ENCODE measurements at regions not wholly inside any gene's neighbourhood (a gene's known extent, or its start where the extent isn't known, plus 50 kb on each side); places are given as distances from the start of the nearest gene placed in this dataset.
"Not testable (repeated sequence)": the region's sequence is repeated elsewhere in the genome, so short reads cannot be mapped to it uniquely, and the experiment has no call there.

GRCh38 chr17:51467336-51467735 is 207.0 kb downstream of the UTP18 start:
- no peak for DNase-seq
- in situ Hi-C loops (cut with HindIII; ENCODE audit: low pct_ligation_motif_present, low pct_unique_long_range_greater_than_20kb, low sequenced_read_pairs) = no loop called here

DNA sequence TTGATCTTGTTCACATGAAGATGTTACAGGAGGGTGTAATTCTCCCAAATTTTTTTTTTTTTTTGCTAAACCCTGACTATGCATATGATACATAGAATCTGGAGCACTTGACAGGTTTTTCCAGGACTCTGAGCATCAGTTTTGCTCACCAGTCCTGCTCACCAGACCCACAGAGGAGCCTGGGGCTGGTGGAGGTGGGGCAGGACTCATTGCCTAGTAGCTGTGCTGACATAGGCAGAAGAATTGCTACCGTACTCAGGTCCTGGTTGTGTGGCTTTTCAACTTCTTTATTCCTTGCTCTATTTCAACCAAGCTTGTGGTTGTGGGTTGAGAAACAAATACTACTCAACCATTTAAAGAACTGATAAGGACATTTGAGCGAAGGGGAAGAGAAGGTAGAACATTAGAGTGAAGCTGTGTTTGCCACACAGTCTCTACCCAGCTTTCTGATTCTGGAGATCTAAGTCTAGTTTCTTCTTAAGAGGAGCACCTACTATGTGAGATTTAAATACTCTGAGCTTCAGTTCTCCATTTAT is 212.4 kb downstream of the UTP18 start:
- DNase-seq = no peak
- in situ Hi-C loops (cut with HindIII; ENCODE audit: low pct_ligation_motif_present, low pct_unique_long_range_greater_than_20kb, low sequenced_read_pairs) = no loop called here

- in situ Hi-C loops (cut with HindIII; ENCODE audit: low pct_ligation_motif_present, low pct_unique_long_range_greater_than_20kb, low sequenced_read_pairs) = no loop called here
- no peak for DNase-seq
Observed at GRCh38 chr17:51474764-51475163, 214.4 kb downstream of the UTP18 start.

GRCh38 chr17:51475730-51476129 is 215.4 kb downstream of the UTP18 start:
- no peak for DNase-seq
- in situ Hi-C loops (cut with HindIII; ENCODE audit: low pct_ligation_motif_present, low pct_unique_long_range_greater_than_20kb, low sequenced_read_pairs) = no loop called here

DNA sequence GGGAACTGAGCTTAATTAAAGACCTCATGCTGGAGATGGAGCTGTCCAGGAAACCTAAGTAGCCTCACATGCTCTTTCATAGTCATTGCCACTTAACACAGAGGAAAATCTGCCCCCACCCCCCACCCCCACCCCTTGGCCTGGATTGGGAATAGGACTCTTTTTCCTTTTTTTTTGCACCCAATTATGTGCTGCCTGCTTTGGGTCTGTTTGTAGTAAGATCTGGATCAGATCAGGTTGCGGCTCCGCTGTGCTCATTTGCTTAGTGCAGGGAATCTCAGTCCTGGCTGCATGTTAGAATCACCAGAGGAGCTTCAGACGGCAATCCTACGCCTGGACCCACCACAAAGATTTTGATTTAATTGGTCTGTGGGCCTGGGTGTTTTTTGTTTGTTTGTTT is 219.0 kb downstream of the UTP18 start:
- no peak for DNase-seq
- in situ Hi-C loops (cut with HindIII; ENCODE audit: low pct_ligation_motif_present, low pct_unique_long_range_greater_than_20kb, low sequenced_read_pairs) = no loop called here

GRCh38 chr17:51481370-51481769 is 221.0 kb downstream of the UTP18 start:
- no peak for DNase-seq
- in situ Hi-C loops (cut with HindIII; ENCODE audit: low pct_ligation_motif_present, low pct_unique_long_range_greater_than_20kb, low sequenced_read_pairs) = no loop called here

GRCh38 chr17:51482248-51482647 is 221.9 kb downstream of the UTP18 start:
- DNase-seq; in situ Hi-C loops (cut with HindIII; ENCODE audit: low pct_ligation_motif_present, low pct_unique_long_range_greater_than_20kb, low sequenced_read_pairs): not testable (repeated sequence)

DNA sequence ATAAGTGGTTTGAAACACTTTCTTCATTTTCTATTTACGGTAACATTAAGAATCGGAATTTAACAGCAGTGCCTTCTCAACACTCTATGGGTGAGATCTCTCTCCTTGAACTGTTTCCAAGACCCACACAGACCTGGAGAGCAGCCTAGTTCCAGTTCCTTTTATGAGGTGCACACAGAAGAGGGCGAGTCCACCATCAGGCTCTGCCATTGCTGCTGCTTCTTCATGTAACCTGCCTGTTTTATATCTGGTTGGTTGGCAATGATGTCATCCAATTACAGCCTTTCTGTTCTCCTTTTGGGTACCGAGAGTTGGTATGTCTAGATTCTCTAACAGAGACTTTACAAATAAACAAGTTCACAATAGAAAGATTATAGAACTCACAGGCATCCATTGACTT is 225.7 kb downstream of the UTP18 start:
- DNase-seq = no peak
- in situ Hi-C loops (cut with HindIII; ENCODE audit: low pct_ligation_motif_present, low pct_unique_long_range_greater_than_20kb, low sequenced_read_pairs) = no loop called here

DNA sequence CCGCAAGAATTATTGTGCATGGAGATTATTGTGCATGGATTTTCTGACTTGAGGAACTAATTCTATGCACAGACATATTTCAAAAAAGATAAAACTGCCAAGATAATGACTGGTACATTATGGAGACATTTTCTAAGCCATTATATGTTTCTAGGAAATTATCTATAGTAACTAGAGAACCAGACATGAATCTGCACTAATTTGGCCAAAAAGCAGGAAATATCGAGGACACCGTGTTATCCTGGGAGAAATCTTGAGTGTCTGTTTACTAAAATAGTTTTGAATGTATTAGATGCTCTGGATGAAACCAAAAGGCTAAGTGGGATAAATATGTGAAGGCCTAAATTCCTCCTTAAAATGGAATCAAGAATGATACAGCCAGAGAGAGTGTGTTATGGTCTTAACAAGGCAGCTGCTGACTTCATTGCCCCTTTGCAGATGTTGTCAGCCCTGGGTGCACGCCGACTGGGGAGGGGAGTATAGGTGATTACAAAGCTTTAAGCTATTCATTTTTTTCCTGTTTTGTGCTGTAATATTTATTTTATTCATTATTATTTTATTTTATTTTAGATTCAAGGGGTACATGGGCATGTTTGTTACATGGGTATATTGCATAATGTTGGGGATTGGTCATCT is 226.7 kb downstream of the UTP18 start:
- in situ Hi-C loops (cut with HindIII; ENCODE audit: low pct_ligation_motif_present, low pct_unique_long_range_greater_than_20kb, low sequenced_read_pairs) = no loop called here
- no peak for DNase-seq

GRCh38 chr17:51487947-51488346 is 227.6 kb downstream of the UTP18 start:
- in situ Hi-C loops (cut with HindIII; ENCODE audit: low pct_ligation_motif_present, low pct_unique_long_range_greater_than_20kb, low sequenced_read_pairs) = no loop called here
- peak; percentile 7 for DNase-seq

- DNase-seq = no peak
- in situ Hi-C loops (cut with HindIII; ENCODE audit: low pct_ligation_motif_present, low pct_unique_long_range_greater_than_20kb, low sequenced_read_pairs) = no loop called here
Observed at GRCh38 chr17:51491416-51491815, 231.1 kb downstream of the UTP18 start.

DNA sequence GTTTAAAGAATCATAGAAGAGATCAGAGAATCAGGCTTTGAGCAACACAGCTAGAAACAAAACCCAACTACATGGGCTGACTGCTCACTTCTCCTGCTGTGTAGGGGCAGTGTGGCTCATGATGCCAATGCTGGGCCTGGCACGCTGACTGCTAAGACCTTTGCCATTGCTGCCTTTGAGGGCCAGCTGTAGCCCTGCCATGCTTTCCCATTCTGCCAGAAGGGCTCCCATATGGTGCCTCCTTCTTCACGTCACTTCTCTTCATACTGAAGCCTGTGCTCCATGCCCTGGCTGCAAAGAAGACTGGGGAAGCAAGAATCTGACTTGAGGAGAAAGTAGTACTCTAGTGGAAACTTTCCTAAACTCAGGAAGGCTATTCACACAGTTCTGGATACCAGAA is 232.9 kb downstream of the UTP18 start:
- in situ Hi-C loops (cut with HindIII; ENCODE audit: low pct_ligation_motif_present, low pct_unique_long_range_greater_than_20kb, low sequenced_read_pairs) = no loop called here
- DNase-seq = no peak

GRCh38 chr17:51496378-51496777 is 236.0 kb downstream of the UTP18 start:
- in situ Hi-C loops (cut with HindIII; ENCODE audit: low pct_ligation_motif_present, low pct_unique_long_range_greater_than_20kb, low sequenced_read_pairs) = no loop called here
- DNase-seq = no peak

- in situ Hi-C loops (cut with HindIII; ENCODE audit: low pct_ligation_motif_present, low pct_unique_long_range_greater_than_20kb, low sequenced_read_pairs) = no loop called here
- DNase-seq = no peak
Observed at GRCh38 chr17:51499897-51500296, 239.6 kb downstream of the UTP18 start.

GRCh38 chr17:51500454-51500853 is 240.1 kb downstream of the UTP18 start:
- no peak for DNase-seq
- in situ Hi-C loops (cut with HindIII; ENCODE audit: low pct_ligation_motif_present, low pct_unique_long_range_greater_than_20kb, low sequenced_read_pairs) = no loop called here

DNA sequence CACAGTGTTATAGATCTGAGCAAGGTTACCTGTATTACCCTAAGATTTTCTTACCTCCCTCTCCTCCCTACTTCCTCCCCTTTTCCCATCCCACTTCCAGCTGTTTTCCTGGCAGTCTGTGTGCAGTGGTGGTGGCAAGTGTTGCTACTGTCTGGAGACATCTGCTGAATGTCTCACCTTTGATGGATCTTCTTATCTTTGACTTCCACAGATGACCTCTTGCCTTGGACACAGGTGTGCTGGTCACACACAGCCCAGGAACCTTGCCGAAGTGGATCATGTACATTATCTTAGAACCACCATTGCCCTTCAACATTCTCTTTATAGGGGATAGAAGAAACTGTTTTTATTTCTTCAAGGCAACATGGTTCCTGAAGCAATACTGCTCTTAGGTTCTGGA is 245.1 kb downstream of the UTP18 start:
- no peak for DNase-seq
- in situ Hi-C loops (cut with HindIII; ENCODE audit: low pct_ligation_motif_present, low pct_unique_long_range_greater_than_20kb, low sequenced_read_pairs) = no loop called here

DNA sequence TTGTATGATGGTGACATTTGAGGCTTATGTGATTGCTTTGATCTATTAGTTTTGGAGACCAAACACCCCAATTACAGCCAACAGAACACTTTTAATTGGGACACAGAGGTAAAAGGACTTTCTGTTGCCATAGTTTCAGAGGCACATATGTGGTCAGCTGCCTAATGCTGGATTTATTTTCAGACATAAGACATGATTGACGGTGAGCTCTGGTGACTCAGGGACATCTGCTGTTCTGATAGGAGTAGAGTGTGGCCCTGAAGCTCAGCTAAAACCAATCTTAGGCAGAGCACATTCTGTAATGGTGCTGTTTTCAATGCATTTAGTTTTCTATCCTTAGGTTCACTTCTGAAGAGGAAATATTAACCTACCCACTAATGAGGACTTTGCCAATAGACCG is 247.1 kb downstream of the UTP18 start:
- DNase-seq = no peak
- in situ Hi-C loops (cut with HindIII; ENCODE audit: low pct_ligation_motif_present, low pct_unique_long_range_greater_than_20kb, low sequenced_read_pairs) = no loop called here

DNA sequence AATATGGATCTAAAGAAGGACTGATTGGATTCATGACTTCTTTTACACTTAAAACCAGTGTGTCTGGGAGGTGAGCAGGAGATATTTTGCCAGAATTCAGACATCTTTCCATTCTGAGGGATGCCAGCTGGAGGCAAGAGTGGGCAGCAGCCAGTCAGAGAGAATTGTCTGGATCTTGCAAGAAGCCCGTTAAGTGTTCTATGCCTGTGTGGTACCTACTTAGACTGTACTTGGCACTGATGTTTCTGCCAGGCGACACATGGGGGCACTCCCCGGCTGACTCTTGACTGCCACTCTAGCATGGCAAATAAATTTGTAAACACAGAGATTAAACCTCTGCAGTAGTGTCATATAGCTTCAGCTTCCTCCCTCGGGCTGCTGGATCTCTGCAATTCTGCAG is 247.7 kb downstream of the UTP18 start:
- in situ Hi-C loops (cut with HindIII; ENCODE audit: low pct_ligation_motif_present, low pct_unique_long_range_greater_than_20kb, low sequenced_read_pairs) = no loop called here
- no peak for DNase-seq

DNA sequence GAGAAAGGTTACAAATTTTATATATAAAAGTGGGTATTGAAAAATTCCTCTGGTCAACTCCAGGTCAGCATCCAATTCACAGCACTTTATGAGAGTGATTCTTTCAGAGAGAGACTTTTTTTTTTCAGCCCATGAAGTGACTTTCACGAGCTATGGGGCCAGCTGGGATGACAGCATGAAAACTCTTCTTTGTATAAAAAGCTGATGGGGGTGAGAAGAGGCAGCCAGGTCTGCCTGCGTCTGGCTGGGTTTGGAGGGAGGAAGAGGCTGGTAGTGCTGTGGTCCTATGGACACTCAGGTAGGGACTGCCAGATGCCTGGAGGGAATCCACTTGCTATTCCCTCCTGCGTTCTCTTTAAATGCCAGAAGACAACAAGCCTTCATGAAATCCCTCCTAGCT is 250.6 kb downstream of the UTP18 start:
- in situ Hi-C loops (cut with HindIII; ENCODE audit: low pct_ligation_motif_present, low pct_unique_long_range_greater_than_20kb, low sequenced_read_pairs) = no loop called here

DNA sequence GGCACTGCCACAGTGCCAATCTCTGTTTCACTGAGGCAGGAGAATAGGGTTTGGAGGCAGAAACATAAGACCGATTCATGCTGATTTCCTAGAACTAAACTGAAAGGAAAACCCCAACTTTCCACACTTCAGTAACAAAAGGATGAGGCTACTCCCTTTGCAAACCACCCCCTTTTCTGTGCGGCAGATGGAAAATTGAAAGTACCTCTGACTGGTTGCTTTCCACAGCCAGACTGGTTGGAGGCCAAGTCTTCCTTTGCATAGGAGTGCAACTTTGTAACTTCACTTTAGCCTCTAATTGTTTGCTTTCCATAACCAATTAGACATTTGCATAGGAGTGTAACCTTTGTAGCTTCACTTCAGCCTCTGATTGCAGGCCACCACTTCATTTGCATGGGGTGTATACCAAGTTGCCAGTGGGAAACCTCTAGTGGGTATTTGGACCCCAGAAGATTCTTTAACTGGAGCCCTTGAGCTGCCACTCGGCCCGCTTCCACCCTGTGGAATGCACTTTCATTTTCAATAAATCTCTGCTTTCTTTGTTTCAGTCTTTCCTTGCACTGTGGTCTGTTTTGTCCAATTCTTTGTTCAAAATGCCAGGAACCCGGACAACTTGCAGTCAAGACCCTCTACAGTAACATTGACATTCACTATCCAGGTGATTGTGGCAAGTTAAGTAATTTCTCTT is 252.0 kb downstream of the UTP18 start:
- DNase-seq = no peak
- in situ Hi-C loops (cut with HindIII; ENCODE audit: low pct_ligation_motif_present, low pct_unique_long_range_greater_than_20kb, low sequenced_read_pairs) = no loop called here

More for the DNA sequence above, 250.6 kb downstream of the UTP18 start:
- DNase-seq = no peak

Data from ACHN (cell line).